Colonic mucosa (tissue), 4 donors: ENCODE measurements at regions not wholly inside any gene's neighbourhood (a gene's known extent, or its start where the extent isn't known, plus 50 kb on each side); places are given as distances from the start of the nearest gene placed in this dataset.

ENCODE experiments used
- DNase-seq: peaks from one replicate; pipeline ENCODE4 v3.0.0-alpha.2; 2020
- H3K27ac ChIP-seq: fragments of 200-600 bp; one replicate; pipeline ENCODE4 v1.8.0; 2021
- H3K27me3 ChIP-seq: fragments of 200-600 bp; one replicate; pipeline ENCODE4 v1.8.0; 2021
- H3K36me3 ChIP-seq: fragments of 200-600 bp; one replicate; pipeline ENCODE4 v1.8.0; 2021
- H3K4me1 ChIP-seq: fragments of 200-600 bp; one replicate; pipeline ENCODE4 v1.8.0; 2021; ENCODE audit warnings: mild to moderate bottlenecking
- H3K4me3 ChIP-seq: fragments of 200-600 bp; one replicate; pipeline ENCODE4 v1.8.0; 2021
- H3K9ac ChIP-seq, 2 donors: one replicate each; pipeline ENCODE4 v1.7.0; 2013; ENCODE audit warnings: control low read depth in 2 of 2, low read depth in 2 of 2, low read length in 2 of 2
- H3K9me3 ChIP-seq: fragments of 200-600 bp; one replicate; pipeline ENCODE4 v1.8.0; 2021
- CTCF ChIP-seq: fragments of 200-600 bp; IDR thresholded peaks from one replicate; pipeline ENCODE4 v1.8.0; 2022; ENCODE audit warnings: antibody characterized with exemption, mild to moderate bottlenecking
- intact Hi-C: fragments of 100-400 bp; cut with DNase I; formaldehyde crosslinking; loops from one replicate; pipeline ENCODE4 v1.14.1; 2022
- donor health status: healthy.
- donor health status: DM: no; HTN: no; CAD: no.
- donor health status: DM: no; HTN: no; CAD: no.

DNA sequence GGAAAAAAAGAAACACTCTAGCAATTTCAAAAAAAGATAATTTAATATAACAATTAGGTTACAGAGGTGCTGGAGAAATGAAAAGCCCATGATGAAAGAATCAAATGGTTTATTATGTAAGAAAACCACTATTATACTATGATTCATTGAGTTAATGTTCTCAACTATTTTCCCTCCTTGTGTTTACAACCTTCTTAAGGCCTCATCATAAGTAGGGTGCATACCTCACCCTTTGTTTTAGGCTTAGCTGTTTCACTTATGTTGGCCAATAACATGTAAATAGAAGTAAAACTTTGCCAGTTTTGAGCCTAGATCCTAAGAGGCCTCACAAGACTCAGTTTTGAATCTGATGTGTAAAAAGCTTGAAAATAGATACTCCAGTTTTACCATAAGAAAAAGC, 418.3 kb upstream of the DDX18 start:
- no peaks in the 10 kb centered on the region for H3K9me3 ChIP-seq
- H3K27me3 ChIP-seq = no peaks in the 10 kb centered on the region
- H3K27ac ChIP-seq = no peak overlapping the region
- intact Hi-C loops = no loop called here
- no peak for DNase-seq
- no peak overlapping the region for H3K4me3 ChIP-seq
- no peak for TF ChIP-seq CTCF
- H3K4me1 ChIP-seq = no peaks in the 10 kb centered on the region
- no peak overlapping the region for H3K9ac ChIP-seq
- H3K36me3 ChIP-seq = no peaks in the 10 kb centered on the region

GRCh38 chr2:117401582-117401981, 412.9 kb upstream of the DDX18 start:
- H3K4me3 ChIP-seq = no peak overlapping the region
- no peaks in the 10 kb centered on the region for H3K27me3 ChIP-seq
- H3K27ac ChIP-seq = no peak overlapping the region
- H3K36me3 ChIP-seq = no peaks in the 10 kb centered on the region
- intact Hi-C loops = no loop called here
- H3K4me1 ChIP-seq = no peaks in the 10 kb centered on the region
- DNase-seq = no peak
- no peak overlapping the region for H3K9ac ChIP-seq
- TF ChIP-seq CTCF = no peak
- no peaks in the 10 kb centered on the region for H3K9me3 ChIP-seq

DNA sequence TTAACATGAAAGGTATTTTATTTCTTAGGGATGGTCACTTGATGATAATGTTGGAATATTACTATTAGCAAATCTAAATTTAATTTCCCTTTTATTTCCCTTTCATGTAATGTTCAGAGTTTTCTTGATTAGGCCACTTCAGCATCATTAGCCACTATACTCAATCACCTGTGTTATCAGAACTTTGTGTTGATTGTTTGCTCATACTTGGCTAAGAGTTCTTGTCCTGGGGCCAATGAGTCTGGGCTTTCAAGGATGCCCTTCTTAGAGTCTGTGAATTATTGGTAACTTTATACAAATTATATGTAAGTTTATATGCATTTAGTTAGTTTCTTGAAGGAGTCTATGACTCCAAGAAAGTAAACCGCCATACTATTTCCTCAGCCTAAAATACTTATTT, 408.0 kb upstream of the DDX18 start:
- Histone ChIP-seq H3K9ac (no peak overlapping the region), H3K4me1 (no peaks in the 10 kb centered on the region), H3K27ac (no peak overlapping the region), H3K36me3 (no peaks in the 10 kb centered on the region), H3K4me3 (no peak overlapping the region), H3K9me3 (no peaks in the 10 kb centered on the region), H3K27me3 (no peaks in the 10 kb centered on the region)
- no peak for TF ChIP-seq CTCF
- DNase-seq = no peak
- intact Hi-C loops = no loop called here

DNA sequence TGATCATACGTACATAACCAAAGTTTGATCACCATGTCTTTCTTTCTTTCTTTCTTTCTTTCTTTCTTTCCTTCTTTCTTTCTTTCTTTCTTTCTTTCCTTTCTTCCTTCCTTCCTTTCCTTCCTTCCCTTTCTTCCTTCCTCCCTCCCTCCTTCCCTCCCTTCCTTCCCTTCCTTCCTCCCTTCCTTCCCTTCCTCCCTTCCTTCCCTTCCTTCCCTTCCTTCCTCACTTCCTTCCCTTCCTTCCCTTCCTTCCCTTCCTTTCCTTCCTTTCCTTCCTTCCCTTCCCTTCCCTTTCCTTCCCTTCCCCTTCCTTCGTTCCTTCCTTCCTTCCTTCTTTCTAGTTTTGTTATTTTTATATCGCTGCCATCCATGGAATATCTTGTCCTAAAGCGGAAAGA, 406.7 kb upstream of the DDX18 start:
- Histone ChIP-seq H3K4me3 (no peak overlapping the region), H3K27ac (no peak overlapping the region), H3K27me3 (no peaks in the 10 kb centered on the region), H3K9me3 (no peaks in the 10 kb centered on the region), H3K4me1 (no peaks in the 10 kb centered on the region), H3K36me3 (no peaks in the 10 kb centered on the region), H3K9ac (no peak overlapping the region)
- TF ChIP-seq CTCF = no peak
- DNase-seq = no peak
- intact Hi-C loops = no loop called here

- H3K9ac ChIP-seq = no peak overlapping the region
- no peak overlapping the region for H3K27ac ChIP-seq
- no peaks in the 10 kb centered on the region for H3K36me3 ChIP-seq
- intact Hi-C loops = no loop called here
- no peaks in the 10 kb centered on the region for H3K4me1 ChIP-seq
- no peak for DNase-seq
- no peak overlapping the region for H3K4me3 ChIP-seq
- no peaks in the 10 kb centered on the region for H3K27me3 ChIP-seq
- TF ChIP-seq CTCF = no peak
- no peaks in the 10 kb centered on the region for H3K9me3 ChIP-seq
Measured at GRCh38 chr2:117409443-117409842, 405.0 kb upstream of the DDX18 start.

GRCh38 chr2:117411983-117412382, 402.5 kb upstream of the DDX18 start:
- Histone ChIP-seq H3K27me3 (no peaks in the 10 kb centered on the region), H3K4me3 (no peak overlapping the region), H3K36me3 (no peaks in the 10 kb centered on the region), H3K27ac (no peak overlapping the region), H3K9me3 (no peaks in the 10 kb centered on the region), H3K4me1 (no peaks in the 10 kb centered on the region), H3K9ac (no peak overlapping the region)
- peak; percentile 21 for TF ChIP-seq CTCF
- no peak for DNase-seq
- intact Hi-C loops = no loop called here
